H9 (cell line): ENCODE measurements at regions not wholly inside any gene's neighbourhood (a gene's known extent, or its start where the extent isn't known, plus 50 kb on each side); places are given as distances from the start of the nearest gene placed in this dataset.

Experiments
- DNase-seq: peaks from one replicate; pipeline ENCODE4 v3.0.0-alpha.2; 2017
- H2AFZ ChIP-seq: one replicate; pipeline ENCODE4 v1.6.1; 2013; ENCODE audit warnings: mild to moderate bottlenecking, low read length, control low read depth, moderate library complexity
- H2AK5ac ChIP-seq: 2 replicates; pipeline ENCODE4 v1.6.1; 2013; ENCODE audit warnings: low read length, control low read depth, mixed read lengths; ENCODE audit not compliant: insufficient read length
- H2BK120ac ChIP-seq: one replicate; pipeline ENCODE4 v1.6.1; 2013; ENCODE audit warnings: low read depth, mild to moderate bottlenecking, low read length, control low read depth, inconsistent platforms; ENCODE audit not compliant: poor library complexity, severe bottlenecking
- H2BK12ac ChIP-seq: 2 replicates; pipeline ENCODE4 v1.6.1; 2013; ENCODE audit warnings: low read length, control low read depth, mixed read lengths, low read depth; ENCODE audit not compliant: insufficient read length
- H2BK15ac ChIP-seq: 2 replicates; pipeline ENCODE4 v1.6.1; 2013; ENCODE audit warnings: low read depth, low read length, control low read depth
- H2BK20ac ChIP-seq: one replicate; pipeline ENCODE4 v1.6.1; 2013; ENCODE audit warnings: low read depth, mild to moderate bottlenecking, low read length, control low read depth, inconsistent platforms; ENCODE audit not compliant: poor library complexity, severe bottlenecking
- H2BK5ac ChIP-seq: 2 replicates; pipeline ENCODE4 v1.6.1; 2013; ENCODE audit warnings: low read length, control low read depth, mixed read lengths; ENCODE audit not compliant: insufficient read length
- H3K14ac ChIP-seq: 2 replicates; pipeline ENCODE4 v1.6.1; 2013; ENCODE audit warnings: low read length, control low read depth; ENCODE audit not compliant: insufficient read depth
- H3K18ac ChIP-seq: 2 replicates; pipeline ENCODE4 v1.6.1; 2013; ENCODE audit warnings: low read depth, mild to moderate bottlenecking, mixed read lengths, low read length, control low read depth; ENCODE audit not compliant: insufficient read length
- H3K23ac ChIP-seq: 2 replicates; pipeline ENCODE4 v1.6.1; 2013; ENCODE audit warnings: low read length, control low read depth, mixed read lengths, low read depth; ENCODE audit not compliant: insufficient read length
- H3K23me2 ChIP-seq: 2 replicates; pipeline ENCODE4 v1.6.1; 2013; ENCODE audit warnings: low read depth, mild to moderate bottlenecking, mixed read lengths, low read length, control low read depth; ENCODE audit not compliant: insufficient read length, poor library complexity, severe bottlenecking
- H3K27ac ChIP-seq: 2 replicates; pipeline ENCODE4 v1.5.1; 2013; ENCODE audit warnings: low read length, control low read depth, mixed read lengths, low read depth; ENCODE audit not compliant: insufficient read length
- H3K27me3 ChIP-seq: 2 replicates; pipeline ENCODE4 v1.6.1; 2013; ENCODE audit warnings: low read length, control low read depth, inconsistent platforms; ENCODE audit not compliant: insufficient read depth
- H3K4ac ChIP-seq: 2 replicates; pipeline ENCODE4 v1.6.1; 2013; ENCODE audit warnings: low read depth, mild to moderate bottlenecking, control low read depth, inconsistent platforms, low read length, moderate library complexity
- H3K4me1 ChIP-seq: 2 replicates; pipeline ENCODE4 v1.6.1; 2013; ENCODE audit warnings: low read length, control low read depth, inconsistent platforms; ENCODE audit not compliant: insufficient read depth
- H3K4me2 ChIP-seq: 2 replicates; pipeline ENCODE4 v1.6.1; 2013; ENCODE audit warnings: low read length, control low read depth, mixed read lengths; ENCODE audit not compliant: insufficient read length, insufficient read depth
- H3K56ac ChIP-seq: 2 replicates; pipeline ENCODE4 v1.6.1; 2013; ENCODE audit warnings: low read depth, mild to moderate bottlenecking, mixed read lengths, low read length, control low read depth; ENCODE audit not compliant: insufficient read length
- H3K79me1 ChIP-seq: 2 replicates; pipeline ENCODE4 v1.6.1; 2013; ENCODE audit warnings: low read depth, mild to moderate bottlenecking, moderate library complexity, low read length, control low read depth, inconsistent platforms; ENCODE audit not compliant: insufficient read depth, poor library complexity, severe bottlenecking
- H3K79me2 ChIP-seq: 2 replicates; pipeline ENCODE4 v1.6.1; 2013; ENCODE audit warnings: low read length, control low read depth, inconsistent platforms; ENCODE audit not compliant: insufficient read depth
- H3K9ac ChIP-seq: 2 replicates; pipeline ENCODE4 v1.6.1; 2013; ENCODE audit warnings: low read length, control low read depth, mixed read lengths; ENCODE audit not compliant: insufficient read length; ENCODE audit errors: extremely low read depth
- H3K9me3 ChIP-seq: one replicate; pipeline ENCODE4 v1.6.1; 2013; ENCODE audit warnings: low read depth, low read length, inconsistent platforms; ENCODE audit not compliant: control insufficient read depth
- H3T11ph ChIP-seq: one replicate; pipeline ENCODE4 v1.6.1; 2013; ENCODE audit warnings: mild to moderate bottlenecking, low read length, control low read depth, inconsistent platforms
- H4K20me1 ChIP-seq: one replicate; pipeline ENCODE4 v1.6.1; 2013; ENCODE audit not compliant: control insufficient read depth, insufficient read length, insufficient read depth
- H4K5ac ChIP-seq: 2 replicates; pipeline ENCODE4 v1.6.1; 2013; ENCODE audit warnings: low read depth, mild to moderate bottlenecking, mixed read lengths, low read length, control low read depth; ENCODE audit not compliant: insufficient read length
- H4K8ac ChIP-seq: replicated peaks from 2 replicates; pipeline ENCODE4 v1.6.1; 2013; ENCODE audit warnings: low read length, control low read depth, mixed read lengths, low read depth; ENCODE audit not compliant: insufficient read length
- H4K91ac ChIP-seq: 2 replicates; pipeline ENCODE4 v1.6.1; 2013; ENCODE audit warnings: low read depth, mild to moderate bottlenecking, moderate library complexity, mixed read lengths, low read length, control low read depth; ENCODE audit not compliant: insufficient read length
- H3K27ac Mint-ChIP-seq, 3 experiments: 2 replicates in 2 of 3; 3 replicates in 1 of 3; pipeline ENCODE4 v1.8.0; 2020 to 2021; ENCODE audit warnings: mixed read lengths in 3 of 3, mild to moderate bottlenecking in 1 of 3, moderate library complexity in 1 of 3
- H3K27me3 Mint-ChIP-seq: 2 replicates; pipeline ENCODE4 v1.8.0; 2021; ENCODE audit warnings: low read depth, mild to moderate bottlenecking, moderate library complexity, mixed read lengths
- H3K36me3 Mint-ChIP-seq, 3 experiments: 2 replicates in 2 of 3; 3 replicates in 1 of 3; pipeline ENCODE4 v1.8.0; 2020 to 2021; ENCODE audit warnings: low read depth in 3 of 3, mixed read lengths in 3 of 3; ENCODE audit not compliant: insufficient read depth in 1 of 3
- H3K4me1 Mint-ChIP-seq, 2 experiments: 2 replicates each; pipeline ENCODE4 v1.8.0; 2020; ENCODE audit warnings: mixed read lengths in 2 of 2
- H3K4me3 Mint-ChIP-seq, 2 experiments: 2 replicates in 1 of 2; 3 replicates in 1 of 2; pipeline ENCODE4 v1.8.0; 2020 to 2021; ENCODE audit warnings: mild to moderate bottlenecking in 2 of 2, mixed read lengths in 2 of 2, moderate library complexity in 1 of 2
- H3K9me3 Mint-ChIP-seq, 2 experiments: 2 replicates in 1 of 2; 3 replicates in 1 of 2; pipeline ENCODE4 v1.8.0; 2020; ENCODE audit warnings: mild to moderate bottlenecking in 2 of 2, mixed read lengths in 2 of 2, moderate library complexity in 1 of 2
- CTCF ChIP-seq: fragments of 200-600 bp; sonication (generic); conservative IDR thresholded peaks from 3 replicates; pipeline ENCODE4 v1.8.0; 2021; ENCODE audit warnings: antibody characterized with exemption, mild to moderate bottlenecking
- WGBS: extraction: QIAGEN DNeasy Blood & Tissue Kit; methylation state at CpG from one replicate; pipeline ENCODE4 v1.1.7; 2013; ENCODE audit warnings: missing lambda C conversion rate, low lambda C conversion rate, mixed read lengths; ENCODE audit not compliant: insufficient read length; ENCODE audit errors: extremely low coverage; 5-methylcytosine and 5-hydroxymethylcytosine counted together

DNA sequence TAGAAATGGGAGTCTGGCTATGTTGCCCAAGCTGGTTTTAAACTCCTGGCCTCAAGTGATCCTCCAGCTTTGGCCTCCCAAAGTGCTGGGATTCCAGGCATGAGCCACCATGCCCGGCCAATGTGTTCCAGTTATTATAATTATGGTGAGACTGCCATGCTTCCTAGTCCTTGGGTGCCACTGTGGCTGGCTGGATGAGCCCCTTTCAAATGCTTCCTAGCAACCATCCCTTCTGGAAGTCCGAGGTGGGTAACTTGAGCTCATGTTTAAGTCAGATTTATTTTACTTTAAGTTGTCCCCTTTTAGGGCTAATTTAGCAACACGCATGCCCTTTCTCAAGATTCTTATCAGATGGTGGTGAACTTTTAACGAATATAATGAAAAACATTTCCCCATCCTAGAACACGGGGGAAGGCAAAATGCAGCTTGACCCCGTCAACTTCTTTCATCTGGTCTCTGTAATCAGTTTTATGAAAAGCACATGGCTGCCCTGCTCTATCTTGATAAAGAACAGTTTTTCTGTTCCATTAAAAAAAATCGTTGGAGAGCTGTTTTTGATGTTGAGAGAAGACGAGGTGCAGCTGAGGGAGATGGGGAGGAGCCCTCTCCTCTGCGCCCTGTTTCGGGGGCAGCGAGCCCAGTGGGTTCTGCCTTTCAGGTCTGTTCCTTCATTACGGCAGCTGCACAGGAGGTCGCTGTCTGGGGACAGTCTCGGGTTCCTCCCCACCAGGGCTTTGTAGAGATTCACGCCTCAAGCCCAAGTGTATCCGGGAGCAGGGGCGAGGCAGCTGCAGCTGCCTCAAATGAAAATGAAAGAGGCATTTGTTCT is 61.0 kb upstream of the MKI67 start:
- H2BK120ac ChIP-seq = no peak overlapping the region
- no CpG with 5 or more reads among the region's 17 CpGs for WGBS
- no peak for DNase-seq

More for the DNA sequence above, 61.0 kb upstream of the MKI67 start:
- Histone ChIP-seq H3K14ac (0 out of 2 replicates have a peak overlapping the region, but pooled peaks have one; percentile 14), H2BK15ac (no peak overlapping the region), H3K9ac (no peak overlapping the region), H3K79me2 (no peaks in the 10 kb centered on the region), H3K4ac (no peak overlapping the region), H3K4me2 (no peak overlapping the region), H3K4me1 (peaks cover 11% of the 10 kb centered on the region; the same call in 1 of the 2 replicates), H2AK5ac (no peak overlapping the region), H3K23me2 (no peaks in the 10 kb centered on the region), H3K18ac (no peak overlapping the region), H2BK5ac (no peak overlapping the region), H3K27ac (no peak overlapping the region), H3K23ac (no peak overlapping the region), H4K8ac (no peak overlapping the region), H3T11ph (no peak overlapping the region), H2BK20ac (peak overlapping the region; percentile 45), H3K9me3 (no peaks in the 10 kb centered on the region), H3K79me1 (no peaks in the 10 kb centered on the region), H4K5ac (no peak overlapping the region), H2BK12ac (peak overlapping the region; percentile 35), H3K27me3 (no peaks in the 10 kb centered on the region), H3K56ac (no peak overlapping the region), H4K20me1 (no peaks in the 10 kb centered on the region), H2AFZ (no peak overlapping the region), H4K91ac (no peak overlapping the region)
- peaks cover 3 to 18% (median 6%) of the 10 kb centered on the region in 3 experiments; a peak in 6 of 7 replicates for H3K36me3 Mint-ChIP-seq
- peaks cover 14 to 20% of the 10 kb centered on the region in 2 experiments for H3K9me3 Mint-ChIP-seq
- H3K4me1 Mint-ChIP-seq = peaks cover 32 to 37% of the 10 kb centered on the region in 2 experiments
- no peak for TF ChIP-seq CTCF
- H3K27me3 Mint-ChIP-seq = no peaks in the 10 kb centered on the region; the same call in none of the 2 replicates
- H3K4me3 Mint-ChIP-seq = no peak overlapping the region
- no peak overlapping the region for H3K27ac Mint-ChIP-seq
